ENCODE measurements at regions not wholly inside any gene's neighbourhood (a gene's known extent, or its start where the extent isn't known, plus 50 kb on each side); places are given as distances from the start of the nearest gene placed in this dataset.

DNA sequence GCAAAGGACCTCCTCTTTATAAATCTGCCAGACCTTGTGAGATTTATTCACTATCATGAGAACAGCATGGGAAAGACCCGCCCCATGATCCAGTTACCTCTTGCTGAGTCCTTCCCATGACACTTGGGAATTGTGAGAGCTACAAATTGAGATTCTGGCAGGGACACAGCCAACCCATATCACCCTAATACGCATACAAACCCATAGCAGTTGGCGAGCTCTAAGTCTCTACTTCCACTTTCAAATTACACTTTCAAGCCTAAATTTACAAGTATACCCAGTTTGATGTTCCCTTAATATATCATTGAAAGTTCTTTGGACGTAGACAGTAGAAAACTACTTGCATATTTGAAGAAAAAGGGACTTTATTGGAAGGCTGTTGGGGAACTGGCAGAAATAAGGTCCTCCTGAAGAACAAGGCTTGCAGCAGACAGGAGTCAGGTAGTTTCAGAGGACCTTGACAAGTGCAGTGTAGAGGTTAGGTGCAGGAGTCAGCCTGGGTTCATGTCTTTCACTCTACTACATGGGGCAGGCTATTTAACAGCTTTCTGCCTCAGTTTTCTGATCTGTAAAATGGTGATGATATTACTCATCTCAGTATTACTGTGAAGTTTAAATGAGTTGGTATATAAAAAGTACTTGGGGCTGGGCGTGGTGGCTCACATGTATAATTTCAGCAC is 107.9 kb upstream of the EEF2KMT start:
- TF ChIP-seq, protein P1, sequence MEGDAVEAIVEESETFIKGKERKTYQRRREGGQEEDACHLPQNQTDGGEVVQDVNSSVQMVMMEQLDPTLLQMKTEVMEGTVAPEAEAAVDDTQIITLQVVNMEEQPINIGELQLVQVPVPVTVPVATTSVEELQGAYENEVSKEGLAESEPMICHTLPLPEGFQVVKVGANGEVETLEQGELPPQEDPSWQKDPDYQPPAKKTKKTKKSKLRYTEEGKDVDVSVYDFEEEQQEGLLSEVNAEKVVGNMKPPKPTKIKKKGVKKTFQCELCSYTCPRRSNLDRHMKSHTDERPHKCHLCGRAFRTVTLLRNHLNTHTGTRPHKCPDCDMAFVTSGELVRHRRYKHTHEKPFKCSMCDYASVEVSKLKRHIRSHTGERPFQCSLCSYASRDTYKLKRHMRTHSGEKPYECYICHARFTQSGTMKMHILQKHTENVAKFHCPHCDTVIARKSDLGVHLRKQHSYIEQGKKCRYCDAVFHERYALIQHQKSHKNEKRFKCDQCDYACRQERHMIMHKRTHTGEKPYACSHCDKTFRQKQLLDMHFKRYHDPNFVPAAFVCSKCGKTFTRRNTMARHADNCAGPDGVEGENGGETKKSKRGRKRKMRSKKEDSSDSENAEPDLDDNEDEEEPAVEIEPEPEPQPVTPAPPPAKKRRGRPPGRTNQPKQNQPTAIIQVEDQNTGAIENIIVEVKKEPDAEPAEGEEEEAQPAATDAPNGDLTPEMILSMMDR (IDR thresholded peaks at IDR 0.05; ENCODE audit: insufficient read depth, low read length, poor library complexity, severe bottlenecking): no peak
- no peak for TF ChIP-seq EZH2phosphoT487 (conservative IDR thresholded peaks at IDR 0.05; ENCODE audit: low read length)

Measured in SU-DHL-6 (cell line).